A549 (cell line): ENCODE measurements at regions not wholly inside any gene's neighbourhood (a gene's known extent, or its start where the extent isn't known, plus 50 kb on each side); places are given as distances from the start of the nearest gene placed in this dataset.

Source experiments
- CTCF ChIP-seq: fragments of >200 bp; sonication (Bioruptor Twin); formaldehyde crosslinking; IDR thresholded peaks from 3 replicates; pipeline ENCODE4 v1.5.1; 2016
- MAZ ChIP-seq: fragments of 150-350 bp; IDR thresholded peaks from 2 replicates; pipeline ENCODE4 v1.6.1; 2014; ENCODE audit warnings: antibody characterized with exemption, low read depth, low read length, borderline replicate concordance
- NFE2L2 ChIP-seq: fragments of 150-350 bp; conservative IDR thresholded peaks from 2 replicates; pipeline ENCODE4 v1.6.1; 2014; ENCODE audit warnings: low read length
- RAD21 ChIP-seq, 2 experiments: fragments of >200 bp in 1 of 2; sonication (Bioruptor Twin) in 1 of 2; formaldehyde crosslinking in 1 of 2; IDR thresholded peaks in 1 of 2; conservative IDR thresholded peaks in 1 of 2; 2 replicates in 1 of 2; 3 replicates in 1 of 2; pipeline ENCODE4 v1.6.1; 2012 to 2018; ENCODE audit warnings: inconsistent platforms in 1 of 2

GRCh38 chr3:146746190-146746589, 141.0 kb upstream of the PLSCR5 start:
- no peak for TF ChIP-seq NFE2L2
- no peak for TF ChIP-seq MAZ
- TF ChIP-seq CTCF, result no peak
- no peak for TF ChIP-seq RAD21 (conservative IDR thresholded peaks at IDR 0.05 in 1 of 2, IDR thresholded peaks at IDR 0.05 in 1 of 2)
